CD14-positive monocyte (primary cell): ENCODE measurements at regions not wholly inside any gene's neighbourhood (a gene's known extent, or its start where the extent isn't known, plus 50 kb on each side); places are given as distances from the start of the nearest gene placed in this dataset.

Source experiments
- DNase-seq, 3 donors: peaks; one replicate each; pipeline ENCODE4 v3.0.0-alpha.2; 2011 to 2022
- H2AFZ ChIP-seq: 2 replicates; pipeline ENCODE4 v1.6.0; 2012; ENCODE audit warnings: mild to moderate bottlenecking, low read depth, low read length, inconsistent platforms; ENCODE audit not compliant: insufficient read depth, poor library complexity, severe bottlenecking
- H3K27ac ChIP-seq, 2 donors: 1 replicate in 1 of 2; 2 replicates in 1 of 2; pipeline ENCODE4 v1.5.1; 2012 to 2013; ENCODE audit warnings: low read length in 2 of 2, control low read depth in 1 of 2, inconsistent platforms in 1 of 2, low read depth in 1 of 2, mild to moderate bottlenecking in 1 of 2
- H3K27me3 ChIP-seq, 2 donors: one replicate each; pipeline versions ENCODE4 v1.6.0 to v1.6.1; 2011 to 2013; ENCODE audit warnings: low read length in 2 of 2; ENCODE audit not compliant: control insufficient read depth in 2 of 2, insufficient read depth in 2 of 2
- H3K36me3 ChIP-seq, 2 donors: replicated peaks in 1 of 2; 1 replicate in 1 of 2; 2 replicates in 1 of 2; pipeline versions ENCODE4 v1.5.1 to v1.6.1; 2012 to 2013; ENCODE audit warnings: low read length in 2 of 2, control low read depth in 1 of 2, inconsistent platforms in 1 of 2, mild to moderate bottlenecking in 1 of 2; ENCODE audit not compliant: insufficient read depth in 2 of 2, control insufficient read depth in 1 of 2
- H3K4me1 ChIP-seq, 2 donors: 1 replicate in 1 of 2; 2 replicates in 1 of 2; pipeline versions ENCODE4 v1.5.1 to v1.6.1; 2012 to 2013; ENCODE audit warnings: low read length in 2 of 2, control low read depth in 1 of 2, inconsistent platforms in 1 of 2, mild to moderate bottlenecking in 1 of 2, moderate library complexity in 1 of 2; ENCODE audit not compliant: insufficient read depth in 2 of 2, control insufficient read depth in 1 of 2
- H3K4me2 ChIP-seq: replicated peaks from 2 replicates; pipeline ENCODE3; 2012; ENCODE audit warnings: low read length, moderate library complexity, mild to moderate bottlenecking; ENCODE audit not compliant: poor library complexity, severe bottlenecking; ENCODE audit errors: extremely low read depth
- H3K4me3 ChIP-seq, 3 experiments: fragments of 200-600 bp in 1 of 3; sonication (generic) in 1 of 3; replicated peaks in 1 of 3; 1 replicate in 2 of 3; 2 replicates in 1 of 3; pipeline ENCODE4 v1.5.1; 2011 to 2013; ENCODE audit warnings: low read length in 3 of 3, mild to moderate bottlenecking in 3 of 3, control low read depth in 2 of 3, low read depth in 2 of 3, inconsistent platforms in 1 of 3, moderate library complexity in 1 of 3
- H3K79me2 ChIP-seq: 2 replicates; pipeline ENCODE4 v1.6.0; 2012; ENCODE audit warnings: mild to moderate bottlenecking, control low read depth, inconsistent platforms, low read length, moderate library complexity; ENCODE audit not compliant: insufficient read depth
- H3K9ac ChIP-seq: 2 replicates; pipeline ENCODE4 v1.6.0; 2017; ENCODE audit warnings: low read length, mild to moderate bottlenecking; ENCODE audit not compliant: insufficient read depth, poor library complexity, severe bottlenecking
- H3K9me3 ChIP-seq, 2 donors: replicated peaks in 1 of 2; 1 replicate in 1 of 2; 2 replicates in 1 of 2; pipeline versions ENCODE4 v1.5.1 to v1.6.1; 2012 to 2013; ENCODE audit warnings: low read length in 2 of 2, control low read depth in 1 of 2; ENCODE audit not compliant: control insufficient read depth in 1 of 2, insufficient read depth in 1 of 2
- H4K20me1 ChIP-seq: 2 replicates; pipeline ENCODE4 v1.6.0; 2012; ENCODE audit warnings: mild to moderate bottlenecking, low read length, control low read depth, moderate library complexity; ENCODE audit not compliant: insufficient read depth
- H3K27ac Mint-ChIP-seq, 7 donors: one replicate each; pipeline ENCODE4 v1.8.0; 2020; ENCODE audit warnings: mild to moderate bottlenecking in 7 of 7, mixed read lengths in 7 of 7, moderate library complexity in 6 of 7, inconsistent platforms in 2 of 7
- H3K27me3 Mint-ChIP-seq, 3 donors: one replicate each; pipeline ENCODE4 v1.8.0; 2021 to 2022; ENCODE audit warnings: low read depth in 3 of 3, mild to moderate bottlenecking in 3 of 3, mixed read lengths in 3 of 3, moderate library complexity in 3 of 3, inconsistent platforms in 1 of 3
- H3K36me3 Mint-ChIP-seq, 2 donors: one replicate each; pipeline ENCODE4 v1.8.0; 2020; ENCODE audit warnings: mixed read lengths in 2 of 2, inconsistent platforms in 1 of 2, mild to moderate bottlenecking in 1 of 2
- H3K4me1 Mint-ChIP-seq: one replicate; pipeline ENCODE4 v1.8.0; 2020; ENCODE audit warnings: mild to moderate bottlenecking, mixed read lengths
- H3K4me3 Mint-ChIP-seq, 2 donors: one replicate each; pipeline ENCODE4 v1.8.0; 2020; ENCODE audit warnings: mild to moderate bottlenecking in 2 of 2, mixed read lengths in 2 of 2, moderate library complexity in 1 of 2
- H3K9me3 Mint-ChIP-seq, 7 donors: one replicate each; pipeline ENCODE4 v1.8.0; 2020 to 2022; ENCODE audit warnings: mixed read lengths in 7 of 7, mild to moderate bottlenecking in 6 of 7, moderate library complexity in 6 of 7, inconsistent platforms in 2 of 7
- WGBS: methylation state at CpG from one replicate; pipeline ENCODE4 v1.1.5; 2013; ENCODE audit warnings: missing lambda C conversion rate; ENCODE audit not compliant: insufficient coverage; 5-methylcytosine and 5-hydroxymethylcytosine counted together
- intact Hi-C, 2 donors: fragments of 100-400 bp; cut with micrococcal nuclease; formaldehyde crosslinking; loops; one replicate each; pipeline versions ENCODE4 v1.15.0 to v1.15.1; 2023
- TF ChIP-seq, protein P1 (sequence below): fragments of 200-600 bp; IDR thresholded peaks from one replicate; pipeline ENCODE4 v1.8.0; 2022; ENCODE audit warnings: antibody characterized with exemption, mild to moderate bottlenecking

DNA sequence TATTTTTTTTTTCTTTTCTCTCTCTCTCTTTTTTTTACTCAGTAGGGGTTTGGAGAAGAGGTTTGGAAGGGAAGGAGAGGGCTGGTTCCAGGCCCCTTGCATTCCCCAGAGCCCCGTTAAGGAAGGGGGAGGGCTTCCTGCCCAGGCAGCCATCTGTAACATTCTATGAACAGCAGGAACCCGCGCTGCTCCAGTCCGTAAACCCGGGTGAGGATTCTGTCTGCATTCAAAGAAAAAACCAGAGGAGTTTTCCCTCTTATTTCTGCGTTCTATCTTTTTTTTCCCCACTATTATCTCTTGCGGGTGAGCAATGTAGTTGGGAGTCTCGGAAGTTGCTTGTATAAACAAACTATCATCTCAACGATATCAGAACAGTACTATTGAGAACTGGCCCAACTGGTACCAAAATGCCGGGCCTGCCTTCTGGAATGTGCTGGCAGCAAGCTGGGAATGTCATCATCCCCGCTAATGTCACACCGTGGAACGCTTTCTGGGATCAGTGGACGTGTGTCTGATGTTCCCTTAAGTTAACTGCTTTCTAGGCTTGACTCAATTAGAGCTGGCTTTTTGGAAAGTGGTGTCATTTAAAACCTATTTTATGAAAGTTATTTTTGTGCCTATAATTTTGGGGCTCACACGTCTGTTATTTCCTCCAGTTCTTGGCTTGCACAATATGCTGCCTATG is 153.1 kb upstream of the MEOX2 start:
- Mint-ChIP-seq H3K4me1 (peaks cover 7% of the 10 kb centered on the region), H3K27ac (no peak overlapping the region), H3K27me3 (no peaks in the 10 kb centered on the region), H3K9me3 (peaks cover 0 to 5% (median 2%) of the 10 kb centered on the region in 7 donors), H3K36me3 (no peaks in the 10 kb centered on the region), H3K4me3 (peak overlapping the region; percentile 13 to 50)
- 74% methylated on average over 5 of the region's 15 CpGs for WGBS
- Histone ChIP-seq H3K9ac (no peak overlapping the region), H3K36me3 (no peaks in the 10 kb centered on the region), H3K4me1 (no peaks in the 10 kb centered on the region), H3K79me2 (no peaks in the 10 kb centered on the region), H3K27me3 (no peaks in the 10 kb centered on the region), H4K20me1 (no peaks in the 10 kb centered on the region), H2AFZ (peak overlapping the region; percentile 6), H3K4me2 (peak overlapping the region; percentile 20), H3K4me3 (no peak overlapping the region), H3K9me3 (no peaks in the 10 kb centered on the region), H3K27ac (no peak overlapping the region)
- intact Hi-C loops: no loop called here
- TF ChIP-seq, protein P1, sequence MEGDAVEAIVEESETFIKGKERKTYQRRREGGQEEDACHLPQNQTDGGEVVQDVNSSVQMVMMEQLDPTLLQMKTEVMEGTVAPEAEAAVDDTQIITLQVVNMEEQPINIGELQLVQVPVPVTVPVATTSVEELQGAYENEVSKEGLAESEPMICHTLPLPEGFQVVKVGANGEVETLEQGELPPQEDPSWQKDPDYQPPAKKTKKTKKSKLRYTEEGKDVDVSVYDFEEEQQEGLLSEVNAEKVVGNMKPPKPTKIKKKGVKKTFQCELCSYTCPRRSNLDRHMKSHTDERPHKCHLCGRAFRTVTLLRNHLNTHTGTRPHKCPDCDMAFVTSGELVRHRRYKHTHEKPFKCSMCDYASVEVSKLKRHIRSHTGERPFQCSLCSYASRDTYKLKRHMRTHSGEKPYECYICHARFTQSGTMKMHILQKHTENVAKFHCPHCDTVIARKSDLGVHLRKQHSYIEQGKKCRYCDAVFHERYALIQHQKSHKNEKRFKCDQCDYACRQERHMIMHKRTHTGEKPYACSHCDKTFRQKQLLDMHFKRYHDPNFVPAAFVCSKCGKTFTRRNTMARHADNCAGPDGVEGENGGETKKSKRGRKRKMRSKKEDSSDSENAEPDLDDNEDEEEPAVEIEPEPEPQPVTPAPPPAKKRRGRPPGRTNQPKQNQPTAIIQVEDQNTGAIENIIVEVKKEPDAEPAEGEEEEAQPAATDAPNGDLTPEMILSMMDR: no peak
- DNase-seq: no peak

DNA sequence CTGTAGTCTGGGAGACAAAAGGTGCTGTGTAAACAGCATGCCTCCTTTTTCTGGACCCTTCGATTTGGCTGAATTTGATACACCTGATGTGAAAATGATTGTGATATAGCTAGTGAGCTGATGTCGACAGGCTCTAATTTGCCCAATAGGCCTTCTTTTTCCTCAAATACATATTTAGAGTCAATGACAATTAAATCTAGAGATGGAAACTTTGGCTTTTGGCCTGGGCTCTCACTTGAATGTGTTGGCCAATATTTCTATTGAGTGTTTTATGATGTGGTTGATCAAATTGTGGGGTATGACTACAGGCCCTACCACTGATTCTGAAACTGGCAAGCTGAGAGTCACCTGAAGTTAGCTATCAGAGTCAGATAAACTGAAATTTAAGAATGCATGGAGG is 151.8 kb upstream of the MEOX2 start:
- TF ChIP-seq, protein P1: no peak
- Mint-ChIP-seq H3K9me3 (peaks cover 0 to 1% (median under 1%) of the 10 kb centered on the region in 7 donors), H3K27ac (no peak overlapping the region), H3K4me3 (no peak overlapping the region), H3K4me1 (peaks cover 7% of the 10 kb centered on the region), H3K27me3 (no peaks in the 10 kb centered on the region), H3K36me3 (no peaks in the 10 kb centered on the region)
- Histone ChIP-seq H3K79me2 (no peaks in the 10 kb centered on the region), H2AFZ (no peak overlapping the region), H3K4me3 (no peak overlapping the region), H4K20me1 (no peaks in the 10 kb centered on the region), H3K9me3 (no peaks in the 10 kb centered on the region), H3K36me3 (no peaks in the 10 kb centered on the region), H3K9ac (no peak overlapping the region), H3K4me1 (no peaks in the 10 kb centered on the region), H3K27me3 (no peaks in the 10 kb centered on the region), H3K4me2 (no peak overlapping the region), H3K27ac (no peak overlapping the region)
- WGBS: no CpG with 5 or more reads among the region's 2 CpGs
- intact Hi-C loops: no loop called here
- no peak for DNase-seq
